GM13976 (cell line): ENCODE measurements at regions not wholly inside any gene's neighbourhood (a gene's known extent, or its start where the extent isn't known, plus 50 kb on each side); places are given as distances from the start of the nearest gene placed in this dataset.
"Not testable (repeated sequence)": the region's sequence is repeated elsewhere in the genome, so short reads cannot be mapped to it uniquely, and the experiment has no call there.

ENCODE experiments used
- DNase-seq: peaks from one replicate; pipeline ENCODE4 v3.0.0; 2012; ENCODE audit warnings: low spot score
- in situ Hi-C: fragments of 300-500 bp; cut with MboI; formaldehyde crosslinking; loops from one replicate; pipeline ENCODE4 v1.12.0; 2022; ENCODE audit warnings: low sequenced_read_pairs, mixed read lengths, inconsistent platforms; ENCODE audit not compliant: unreplicated experiment
- TF ChIP-seq, protein P1 (sequence below): IDR thresholded peaks from 2 replicates; pipeline ENCODE4 v1.5.1; 2012; ENCODE audit warnings: borderline replicate concordance, mild to moderate bottlenecking; ENCODE audit not compliant: insufficient read depth; ENCODE audit errors: extremely low read depth, missing control alignments, control extremely low read depth

GRCh38 chr12:75651342-75651695 lies 139.9 kb upstream of the KRR1 start:
- in situ Hi-C loops: no loop called here
- TF ChIP-seq, protein P1, sequence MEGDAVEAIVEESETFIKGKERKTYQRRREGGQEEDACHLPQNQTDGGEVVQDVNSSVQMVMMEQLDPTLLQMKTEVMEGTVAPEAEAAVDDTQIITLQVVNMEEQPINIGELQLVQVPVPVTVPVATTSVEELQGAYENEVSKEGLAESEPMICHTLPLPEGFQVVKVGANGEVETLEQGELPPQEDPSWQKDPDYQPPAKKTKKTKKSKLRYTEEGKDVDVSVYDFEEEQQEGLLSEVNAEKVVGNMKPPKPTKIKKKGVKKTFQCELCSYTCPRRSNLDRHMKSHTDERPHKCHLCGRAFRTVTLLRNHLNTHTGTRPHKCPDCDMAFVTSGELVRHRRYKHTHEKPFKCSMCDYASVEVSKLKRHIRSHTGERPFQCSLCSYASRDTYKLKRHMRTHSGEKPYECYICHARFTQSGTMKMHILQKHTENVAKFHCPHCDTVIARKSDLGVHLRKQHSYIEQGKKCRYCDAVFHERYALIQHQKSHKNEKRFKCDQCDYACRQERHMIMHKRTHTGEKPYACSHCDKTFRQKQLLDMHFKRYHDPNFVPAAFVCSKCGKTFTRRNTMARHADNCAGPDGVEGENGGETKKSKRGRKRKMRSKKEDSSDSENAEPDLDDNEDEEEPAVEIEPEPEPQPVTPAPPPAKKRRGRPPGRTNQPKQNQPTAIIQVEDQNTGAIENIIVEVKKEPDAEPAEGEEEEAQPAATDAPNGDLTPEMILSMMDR: no peak
- no peak for DNase-seq

- TF ChIP-seq, protein P1: no peak
- DNase-seq: no peak
- in situ Hi-C loops: no loop called here
Observed at GRCh38 chr12:75650595-75651341, 139.4 kb upstream of the KRR1 start.

DNA sequence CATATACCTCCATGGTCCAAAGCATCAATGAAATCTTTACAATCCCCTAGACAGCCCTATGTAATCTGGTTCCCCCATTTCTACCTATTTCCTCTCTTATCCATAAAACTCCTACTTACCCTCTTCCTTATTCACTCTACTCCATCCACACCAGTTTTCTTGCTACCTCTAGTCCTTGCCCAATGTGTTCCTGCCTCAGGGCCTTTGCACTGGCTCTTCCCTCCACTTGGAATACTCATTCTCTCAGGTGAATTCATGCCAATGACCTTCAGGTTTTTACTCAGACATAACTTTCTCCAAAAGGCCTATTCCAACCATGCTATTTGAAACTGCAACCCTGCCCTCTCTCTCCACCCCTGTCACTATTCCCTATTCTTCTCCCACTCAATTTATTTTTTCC lies 138.7 kb upstream of the KRR1 start:
- in situ Hi-C loops: no loop called here
- DNase-seq: no peak
- TF ChIP-seq, protein P1: no peak

GRCh38 chr12:75648856-75649255 lies 137.4 kb upstream of the KRR1 start:
- no peak for DNase-seq
- TF ChIP-seq, protein P1: no peak
- in situ Hi-C loops: no loop called here

GRCh38 chr12:75646329-75647210 lies 135.2 kb upstream of the KRR1 start:
- in situ Hi-C loops: no loop called here
- no peak for DNase-seq
- TF ChIP-seq, protein P1: no peak

DNA sequence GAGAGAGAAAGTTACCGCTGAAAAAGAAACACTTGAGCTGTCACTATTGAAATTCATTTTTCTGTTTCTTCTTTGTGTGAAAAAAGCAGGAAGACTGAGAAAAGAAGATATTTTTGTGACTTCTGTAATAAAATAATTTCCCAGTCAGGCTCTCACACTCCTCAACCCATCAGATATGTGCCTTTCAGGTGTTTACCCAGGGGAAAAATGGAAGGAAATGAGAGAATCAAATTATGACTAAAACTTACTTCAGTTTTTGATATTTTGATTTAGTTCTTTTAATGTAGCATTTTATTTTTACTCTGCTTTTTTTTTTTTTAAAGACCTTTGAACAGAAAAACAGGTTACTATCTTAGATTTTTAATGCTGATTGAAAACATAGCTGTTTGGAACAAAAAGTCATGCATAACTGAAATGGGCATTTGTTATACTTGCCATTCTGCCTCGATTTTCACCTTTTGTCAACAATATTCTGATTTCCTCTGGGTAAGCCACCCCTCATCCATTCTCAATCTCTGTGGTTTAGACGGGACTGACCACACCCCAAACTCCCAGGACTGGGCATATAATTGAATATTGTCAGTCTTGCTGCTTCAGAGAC lies 133.2 kb upstream of the KRR1 start:
- TF ChIP-seq, protein P1: no peak
- no peak for DNase-seq
- in situ Hi-C loops: no loop called here

GRCh38 chr12:75643119-75643518 lies 131.7 kb upstream of the KRR1 start:
- DNase-seq, in situ Hi-C loops: not testable (repeated sequence)
